Panc1 (cell line): ENCODE measurements at regions not wholly inside any gene's neighbourhood (a gene's known extent, or its start where the extent isn't known, plus 50 kb on each side); places are given as distances from the start of the nearest gene placed in this dataset.

ENCODE experiments used
- ATAC-seq: fragments of 200-7000 bp; cut with Tn5 transposase; 2 replicates; pipeline ENCODE4 v1.9.1; 2020; ENCODE audit warnings: mild to moderate bottlenecking, moderate library complexity
- BruUV-seq: library from RNA; stranded (reverse); fragments of 400-500 nt; replicated peaks from 2 replicates; lab custom pipeline; 2021; lab: Mats Ljungman, UMichigan
- CTCF ChIA-PET: fragments of 300-600 bp; sonication (Branson Sonifier 250); formaldehyde crosslinking; loops from one replicate; lab custom pipeline; 2022; ENCODE audit warnings: antibody characterized with exemption; lab: Charles Lee
- POLR2A ChIA-PET: fragments of 300-600 bp; sonication (Branson Sonifier 250); formaldehyde crosslinking; loops from one replicate; lab custom pipeline; 2022; ENCODE audit warnings: antibody characterized with exemption; lab: Charles Lee
- DNase-seq: peaks from one replicate; pipeline ENCODE4 v3.0.0-alpha.2; 2010; ENCODE audit warnings: low read depth, low spot score
- H3K27ac ChIP-seq: 2 replicates; pipeline ENCODE4 v1.5.1; 2011; ENCODE audit warnings: mild to moderate bottlenecking, low read length, inconsistent platforms
- H3K27me3 ChIP-seq: fragments of 200-500 bp; sonication (Bioruptor generic); 2 replicates; pipeline ENCODE4 v1.6.0; 2014; ENCODE audit warnings: low read length, inconsistent platforms; ENCODE audit not compliant: control insufficient read depth, insufficient read depth
- H3K36me3 ChIP-seq: fragments of 200-500 bp; sonication (Bioruptor generic); 2 replicates; pipeline ENCODE4 v1.5.1; 2014; ENCODE audit warnings: inconsistent platforms, mild to moderate bottlenecking, low read length, moderate library complexity; ENCODE audit not compliant: control insufficient read depth, insufficient read depth
- H3K4me1 ChIP-seq: 2 replicates; pipeline ENCODE4 v1.5.1; 2011; ENCODE audit warnings: inconsistent platforms, mild to moderate bottlenecking, low read length, moderate library complexity; ENCODE audit not compliant: control insufficient read depth, insufficient read depth
- H3K4me3 ChIP-seq, 2 experiments: 2 replicates each; pipeline ENCODE4 v1.5.1; 2011 to 2012; ENCODE audit warnings: low read depth in 2 of 2, low read length in 2 of 2, mild to moderate bottlenecking in 2 of 2, inconsistent platforms in 1 of 2, moderate library complexity in 1 of 2
- H3K9me3 ChIP-seq: fragments of 200-500 bp; sonication (Bioruptor generic); 2 replicates; pipeline ENCODE4 v1.5.1; 2014; ENCODE audit warnings: low read depth, mild to moderate bottlenecking, inconsistent platforms, low read length, moderate library complexity; ENCODE audit not compliant: control insufficient read depth, insufficient read depth
- CTCF ChIP-seq: fragments of 450-650 bp; IDR thresholded peaks from 2 replicates; pipeline ENCODE4 v1.5.1; 2017; ENCODE audit warnings: mild to moderate bottlenecking
- POLR2AphosphoS5 ChIP-seq: IDR thresholded peaks from 2 replicates; pipeline ENCODE4 v1.6.1; 2012; ENCODE audit warnings: mild to moderate bottlenecking, low read depth, low read length, moderate library complexity
- REST ChIP-seq, 2 experiments: IDR thresholded peaks; 2 replicates each; pipeline ENCODE4 v1.6.1; 2011 to 2012; ENCODE audit warnings: low read depth in 2 of 2, control low read depth in 1 of 2, low read length in 1 of 2, mild to moderate bottlenecking in 1 of 2, moderate library complexity in 1 of 2; ENCODE audit not compliant: insufficient read depth in 1 of 2
- SIN3A ChIP-seq: IDR thresholded peaks from 2 replicates; pipeline ENCODE4 v1.6.1; 2012; ENCODE audit warnings: low read depth, mild to moderate bottlenecking, low read length, moderate library complexity, borderline replicate concordance; ENCODE audit not compliant: insufficient read depth
- TCF7L2 ChIP-seq: IDR thresholded peaks from 2 replicates; pipeline ENCODE4 v1.6.1; 2011; ENCODE audit warnings: mild to moderate bottlenecking, low read depth, low read length, inconsistent platforms
- in situ Hi-C: cut with HindIII; loops from 2 replicates; pipeline ENCODE4 v1.10.0; 2016; ENCODE audit warnings: low sequenced_read_pairs, low pct_unique_long_range_greater_than_20kb
- intact Hi-C: fragments of 100-400 bp; cut with micrococcal nuclease; formaldehyde crosslinking; loops from one replicate; pipeline ENCODE4 v1.10.0; 2022; ENCODE audit not compliant: unreplicated experiment

GRCh38 chr18:75581336-75582131 lies 154.0 kb upstream of the SMIM21 start:
- POLR2A ChIA-PET = no interaction called here
- no peak overlapping the region for H3K27ac ChIP-seq
- intact Hi-C loops = no loop called here
- no peaks in the 10 kb centered on the region for H3K9me3 ChIP-seq
- CTCF ChIA-PET = no interaction called here
- peaks cover 3% of the 10 kb centered on the region for H3K27me3 ChIP-seq
- H3K4me1 ChIP-seq = no peaks in the 10 kb centered on the region
- ATAC-seq (no peak), DNase-seq (no peak)
- TF ChIP-seq SIN3A (no peak), CTCF (no peak), POLR2AphosphoS5 (no peak), TCF7L2 (no peak), REST (IDR thresholded peaks at IDR 0.05; ENCODE audit: insufficient read depth in 1 of 2, low read depth in 2 of 2, low read length in 1 of 2) (no peak)
- BruUV-seq = no TSS peak
- in situ Hi-C loops = no loop called here
- no peak overlapping the region for H3K4me3 ChIP-seq
- no peaks in the 10 kb centered on the region for H3K36me3 ChIP-seq

- Histone ChIP-seq H3K9me3 (no peaks in the 10 kb centered on the region), H3K27ac (no peak overlapping the region), H3K4me3 (no peak overlapping the region), H3K36me3 (no peaks in the 10 kb centered on the region), H3K27me3 (no peaks in the 10 kb centered on the region; the same call in 1 of the 2 replicates), H3K4me1 (no peaks in the 10 kb centered on the region)
- BruUV-seq = no TSS peak
- CTCF ChIA-PET = no interaction called here
- no peak for DNase-seq
- POLR2A ChIA-PET = interaction anchor here (0.6 kb wide), 1 partner anchor 442 kb away, joined by 3 read pairs; no protein-coding TSS in a partner anchor
- intact Hi-C loops (no loop called here), in situ Hi-C loops (no loop called here)
- TF ChIP-seq REST (IDR thresholded peaks at IDR 0.05; ENCODE audit: insufficient read depth in 1 of 2, low read depth in 2 of 2, low read length in 1 of 2) = no peak
- no peak for TF ChIP-seq POLR2AphosphoS5
- no peak for TF ChIP-seq SIN3A
- TF ChIP-seq TCF7L2 = no peak
- no peak for TF ChIP-seq CTCF
- ATAC-seq = no peak
Observed at GRCh38 chr18:75574187-75574586, 146.7 kb upstream of the SMIM21 start.
